Ovary (tissue), 7 donors: ENCODE measurements at regions not wholly inside any gene's neighbourhood (a gene's known extent, or its start where the extent isn't known, plus 50 kb on each side); places are given as distances from the start of the nearest gene placed in this dataset.

Experiments used
- DNase-seq, 5 donors: peaks; one replicate each; pipeline ENCODE4 v3.0.0-alpha.2; 2019 to 2020
- H3K27ac ChIP-seq, 2 donors: fragments of 200-600 bp; one replicate each; pipeline versions ENCODE4 v1.5.1 to v1.8.0; 2019 to 2022
- H3K27me3 ChIP-seq: fragments of 200-600 bp; one replicate; pipeline ENCODE4 v1.8.0; 2022
- H3K36me3 ChIP-seq: fragments of 200-600 bp; sonication (generic); one replicate; pipeline ENCODE4 v1.5.1; 2019
- H3K4me1 ChIP-seq: one replicate; pipeline ENCODE4 v1.8.1; 2013; ENCODE audit warnings: mild to moderate bottlenecking, moderate library complexity; ENCODE audit not compliant: insufficient read depth
- H3K4me3 ChIP-seq: fragments of 200-600 bp; sonication (generic); one replicate; pipeline ENCODE4 v1.5.1; 2017
- H3K9me3 ChIP-seq, 2 donors: fragments of 200-600 bp in 1 of 2; sonication (generic) in 1 of 2; one replicate each; pipeline versions ENCODE4 v1.5.1 to v1.8.1; 2013 to 2019; ENCODE audit warnings: mild to moderate bottlenecking in 1 of 2, moderate library complexity in 1 of 2
- EP300 ChIP-seq: sonication (generic); formaldehyde crosslinking; IDR thresholded peaks from one replicate; pipeline ENCODE4 v1.6.1; 2017; ENCODE audit warnings: antibody characterized with exemption
- POLR2A ChIP-seq: fragments of 450-650 bp; IDR thresholded peaks from one replicate; pipeline ENCODE4 v1.6.1; 2017; ENCODE audit warnings: antibody characterized with exemption, mild to moderate bottlenecking, moderate library complexity
- WGBS, 3 donors: extraction: QIAGEN DNeasy Blood & Tissue Kit in 1 of 3; methylation state at CpG; one replicate each; pipeline versions ENCODE4 v1.1.5 to v1.1.7; 2013 to 2017; 5-methylcytosine and 5-hydroxymethylcytosine counted together
- intact Hi-C, 4 donors: fragments of 100-400 bp; cut with DNase I; formaldehyde crosslinking; loops; one replicate each; pipeline versions ENCODE4 v1.11.0 to v1.15.1; 2022 to 2023
- TF ChIP-seq, protein P1 (sequence below), 3 donors: fragments of 450-650 bp in 2 of 3; fragments of 200-600 bp in 1 of 3; IDR thresholded peaks; one replicate each; pipeline versions ENCODE4 v1.5.1 to v1.8.0; 2016 to 2022; ENCODE audit warnings: antibody characterized with exemption in 3 of 3, mild to moderate bottlenecking in 1 of 3
- donor health status: DM: no; HTN: no; CAD: no; lungs with moderate emphysema.
- donor health status: DM: no; HTN: no; CAD: no.
- donor health status: Bipolar disorder and iron deficiency.
- donor health status: DM: no; HTN: no; CAD: no.
- donor health status: DM: yes; HTN: yes; CAD: no.

GRCh38 chr12:126397071-126397581 is 1331.9 kb downstream of the AACS start:
- no peaks in the 10 kb centered on the region for H3K4me1 ChIP-seq
- intact Hi-C loops: no loop called here
- no peaks in the 10 kb centered on the region for H3K9me3 ChIP-seq
- WGBS, 3 donors: 57 to 77% (median 73%) methylated on average over 7 of the region's 7 CpGs
- H3K36me3 ChIP-seq: no peaks in the 10 kb centered on the region
- no peak overlapping the region for H3K27ac ChIP-seq
- H3K4me3 ChIP-seq: no peak overlapping the region
- no peak for DNase-seq
- H3K27me3 ChIP-seq: no peaks in the 10 kb centered on the region
- TF ChIP-seq POLR2A: no peak
- TF ChIP-seq, protein P1, sequence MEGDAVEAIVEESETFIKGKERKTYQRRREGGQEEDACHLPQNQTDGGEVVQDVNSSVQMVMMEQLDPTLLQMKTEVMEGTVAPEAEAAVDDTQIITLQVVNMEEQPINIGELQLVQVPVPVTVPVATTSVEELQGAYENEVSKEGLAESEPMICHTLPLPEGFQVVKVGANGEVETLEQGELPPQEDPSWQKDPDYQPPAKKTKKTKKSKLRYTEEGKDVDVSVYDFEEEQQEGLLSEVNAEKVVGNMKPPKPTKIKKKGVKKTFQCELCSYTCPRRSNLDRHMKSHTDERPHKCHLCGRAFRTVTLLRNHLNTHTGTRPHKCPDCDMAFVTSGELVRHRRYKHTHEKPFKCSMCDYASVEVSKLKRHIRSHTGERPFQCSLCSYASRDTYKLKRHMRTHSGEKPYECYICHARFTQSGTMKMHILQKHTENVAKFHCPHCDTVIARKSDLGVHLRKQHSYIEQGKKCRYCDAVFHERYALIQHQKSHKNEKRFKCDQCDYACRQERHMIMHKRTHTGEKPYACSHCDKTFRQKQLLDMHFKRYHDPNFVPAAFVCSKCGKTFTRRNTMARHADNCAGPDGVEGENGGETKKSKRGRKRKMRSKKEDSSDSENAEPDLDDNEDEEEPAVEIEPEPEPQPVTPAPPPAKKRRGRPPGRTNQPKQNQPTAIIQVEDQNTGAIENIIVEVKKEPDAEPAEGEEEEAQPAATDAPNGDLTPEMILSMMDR (IDR thresholded peaks at IDR 0.05): no peak
- no peak for TF ChIP-seq EP300

- H3K4me1 ChIP-seq: no peaks in the 10 kb centered on the region
- intact Hi-C loops: no loop called here
- H3K36me3 ChIP-seq: no peaks in the 10 kb centered on the region
- no peaks in the 10 kb centered on the region for H3K9me3 ChIP-seq
- no peak overlapping the region for H3K4me3 ChIP-seq
- H3K27me3 ChIP-seq: no peaks in the 10 kb centered on the region
- 83 to 92% (median 85%) methylated on average over 1 of the region's 1 CpG for WGBS, 3 donors
- no peak overlapping the region for H3K27ac ChIP-seq
- DNase-seq: no peak
- TF ChIP-seq, protein P1 (IDR thresholded peaks at IDR 0.05): no peak
- TF ChIP-seq POLR2A (no peak), EP300 (no peak)
Measured at GRCh38 chr12:126397660-126398059, 1332.4 kb downstream of the AACS start.

GRCh38 chr12:126400831-126401230 is 1335.6 kb downstream of the AACS start:
- no peak overlapping the region for H3K27ac ChIP-seq
- no peaks in the 10 kb centered on the region for H3K36me3 ChIP-seq
- TF ChIP-seq EP300: no peak
- H3K4me3 ChIP-seq: no peak overlapping the region
- DNase-seq: no peak
- intact Hi-C loops: no loop called here
- H3K27me3 ChIP-seq: no peaks in the 10 kb centered on the region
- H3K4me1 ChIP-seq: no peaks in the 10 kb centered on the region
- no peaks in the 10 kb centered on the region for H3K9me3 ChIP-seq

- H3K27ac ChIP-seq: no peak overlapping the region
- no peak overlapping the region for H3K4me3 ChIP-seq
- 75 to 87% (median 76%) methylated on average over 5 of the region's 5 CpGs for WGBS, 3 donors
- no peak for TF ChIP-seq EP300
- TF ChIP-seq, protein P1 (IDR thresholded peaks at IDR 0.05): no peak
- TF ChIP-seq POLR2A: no peak
- H3K27me3 ChIP-seq: no peaks in the 10 kb centered on the region
- intact Hi-C loops: no loop called here
- no peak for DNase-seq
- H3K9me3 ChIP-seq: no peaks in the 10 kb centered on the region
- no peaks in the 10 kb centered on the region for H3K36me3 ChIP-seq
- H3K4me1 ChIP-seq: no peaks in the 10 kb centered on the region
Measured at GRCh38 chr12:126404293-126404881, 1339.2 kb downstream of the AACS start.

- no peaks in the 10 kb centered on the region for H3K36me3 ChIP-seq
- H3K4me3 ChIP-seq: no peak overlapping the region
- no peaks in the 10 kb centered on the region for H3K27me3 ChIP-seq
- no peaks in the 10 kb centered on the region for H3K4me1 ChIP-seq
- H3K27ac ChIP-seq: no peak overlapping the region
- intact Hi-C loops: no loop called here
- no peak for DNase-seq
- 72 to 83% (median 73%) methylated on average over 5 of the region's 5 CpGs for WGBS, 3 donors
- no peak for TF ChIP-seq POLR2A
- TF ChIP-seq, protein P1 (IDR thresholded peaks at IDR 0.05): no peak
- no peak for TF ChIP-seq EP300
- no peaks in the 10 kb centered on the region for H3K9me3 ChIP-seq
Measured at GRCh38 chr12:126418400-126418799, 1353.2 kb downstream of the AACS start.
